RWPE1 (cell line): ENCODE measurements at regions not wholly inside any gene's neighbourhood (a gene's known extent, or its start where the extent isn't known, plus 50 kb on each side); places are given as distances from the start of the nearest gene placed in this dataset.
"Not testable (repeated sequence)": the region's sequence is repeated elsewhere in the genome, so short reads cannot be mapped to it uniquely, and the experiment has no call there.

Experiments
- CTCF ChIA-PET: fragments of 350-600 bp; sonication (Branson Sonifier 250); formaldehyde crosslinking; extraction: SDS; loops from one replicate; lab custom pipeline; 2021; lab: Yijun Ruan, JAX
- POLR2A ChIA-PET: fragments of 400-600 bp; formaldehyde crosslinking; extraction: SDS; loops from one replicate; lab custom pipeline; 2020; ENCODE audit warnings: antibody characterized with exemption; ENCODE audit not compliant: low non-redundant PET; lab: Yijun Ruan, JAX
- DNase-seq: peaks from one replicate; pipeline ENCODE4 v3.0.0; 2012; ENCODE audit warnings: low spot score
- H3K27ac ChIP-seq: fragments of 450-650 bp; 2 replicates; pipeline ENCODE4 v1.5.1; 2017
- TF ChIP-seq, protein P1 (sequence below): fragments of 450-650 bp; conservative IDR thresholded peaks from 2 replicates; pipeline ENCODE4 v1.5.1; 2017; ENCODE audit warnings: low read depth, mild to moderate bottlenecking

DNA sequence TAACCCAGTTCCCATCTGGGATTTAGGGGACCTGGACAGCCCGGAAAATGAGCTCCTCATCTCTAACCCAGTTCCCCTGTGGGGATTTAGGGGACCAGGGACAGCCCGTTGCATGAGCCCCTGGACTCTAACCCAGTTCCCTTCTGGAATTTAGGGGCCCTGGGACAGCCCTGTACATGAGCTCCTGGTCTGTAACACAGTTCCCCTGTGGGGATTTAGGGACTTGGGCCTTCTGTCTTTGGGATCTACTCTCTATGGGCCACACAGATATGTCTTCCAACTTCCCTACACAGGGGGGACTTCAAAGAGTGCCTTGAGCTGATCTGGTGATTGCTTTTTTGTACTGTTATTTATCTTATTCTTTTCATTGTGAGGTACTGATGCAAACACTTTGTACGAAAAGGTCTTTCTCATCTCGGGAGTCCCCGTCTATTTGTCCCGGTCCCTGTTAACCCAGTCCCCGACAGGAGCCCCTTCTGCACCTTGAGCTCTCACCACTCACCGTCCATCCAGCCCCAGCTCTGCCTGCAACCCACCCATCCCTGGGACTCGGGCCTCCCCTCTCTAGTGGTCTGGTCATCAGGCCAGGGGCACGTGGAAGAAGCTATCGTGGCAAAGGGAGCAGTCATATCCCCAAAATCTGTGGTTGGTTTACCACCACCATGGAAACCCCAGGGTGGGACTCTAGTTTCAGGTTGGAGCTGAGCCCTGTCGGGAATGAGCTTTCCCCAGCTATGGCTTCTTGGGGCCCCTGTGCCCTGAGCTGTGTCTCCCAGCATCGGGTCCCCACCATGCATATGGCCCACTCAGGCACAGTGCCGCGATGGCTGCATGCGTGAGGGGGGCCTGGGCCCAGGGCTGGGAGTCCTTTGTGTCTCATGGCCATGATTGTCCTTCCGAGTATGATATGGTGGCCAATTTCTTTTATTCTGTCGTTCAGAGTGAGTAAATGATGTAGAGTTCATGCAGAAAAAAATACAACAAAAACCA is 270.4 kb upstream of the PLCXD1 start:
- CTCF ChIA-PET, POLR2A ChIA-PET, H3K27ac ChIP-seq, DNase-seq: not testable (repeated sequence)

GRCh38 chrX:13821-14443 is 267.2 kb upstream of the PLCXD1 start:
- H3K27ac ChIP-seq, CTCF ChIA-PET, POLR2A ChIA-PET, DNase-seq: not testable (repeated sequence)

DNA sequence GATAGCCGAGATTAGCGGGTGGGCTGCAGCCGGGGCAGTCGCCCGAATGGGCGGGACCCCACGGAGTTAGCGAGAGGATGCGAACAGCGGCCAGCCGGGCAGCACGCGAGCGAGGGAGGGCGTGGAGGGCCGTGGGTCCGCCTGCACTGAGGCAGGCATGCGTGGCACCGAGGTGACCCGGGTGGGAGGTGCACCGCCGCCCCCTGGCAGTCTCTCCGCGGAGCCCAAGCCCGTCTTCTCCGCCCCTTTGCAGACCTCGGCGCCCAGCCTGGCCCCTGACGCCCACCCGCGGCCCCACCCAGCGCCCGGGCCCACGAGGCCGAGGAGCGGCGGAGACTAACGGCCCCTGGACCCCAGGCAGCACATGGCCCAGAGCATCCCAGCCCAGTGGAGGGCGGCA is 266.7 kb upstream of the PLCXD1 start:
- POLR2A ChIA-PET, DNase-seq, CTCF ChIA-PET, H3K27ac ChIP-seq: not testable (repeated sequence)

DNA sequence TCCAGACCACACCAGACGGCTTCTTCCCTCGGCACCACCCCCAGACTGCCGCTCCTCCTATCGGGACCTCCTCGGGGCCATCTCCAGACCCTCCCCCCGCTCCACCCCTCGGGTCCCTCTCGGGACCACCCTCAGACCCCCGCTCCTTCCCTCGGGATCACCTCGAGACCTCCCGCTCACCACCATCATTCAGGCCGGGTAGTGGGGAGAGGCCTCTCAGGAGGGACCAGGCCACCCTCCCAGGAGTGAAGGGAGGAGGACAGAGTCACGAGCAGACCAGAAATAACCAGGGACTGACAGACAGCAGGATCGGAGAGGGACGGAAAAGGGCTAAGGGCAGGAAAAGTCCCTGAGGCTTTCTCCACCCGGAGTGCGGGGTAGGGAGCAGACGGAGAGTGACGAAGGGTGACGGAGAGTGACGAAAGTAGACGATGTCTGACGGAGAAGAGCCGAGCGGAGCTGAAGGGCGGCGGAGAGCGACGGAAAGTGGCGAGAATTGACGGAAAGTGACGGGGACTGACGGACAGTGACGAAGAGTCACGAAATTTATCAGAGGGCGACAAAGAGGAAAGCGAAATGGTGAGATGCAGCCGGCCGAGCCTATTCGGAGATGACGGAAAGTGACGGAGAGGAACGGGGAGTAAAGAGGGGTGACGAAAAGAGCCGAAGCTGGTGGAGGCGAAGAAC is 262.3 kb upstream of the PLCXD1 start:
- CTCF ChIA-PET, POLR2A ChIA-PET, H3K27ac ChIP-seq, DNase-seq: not testable (repeated sequence)

DNA sequence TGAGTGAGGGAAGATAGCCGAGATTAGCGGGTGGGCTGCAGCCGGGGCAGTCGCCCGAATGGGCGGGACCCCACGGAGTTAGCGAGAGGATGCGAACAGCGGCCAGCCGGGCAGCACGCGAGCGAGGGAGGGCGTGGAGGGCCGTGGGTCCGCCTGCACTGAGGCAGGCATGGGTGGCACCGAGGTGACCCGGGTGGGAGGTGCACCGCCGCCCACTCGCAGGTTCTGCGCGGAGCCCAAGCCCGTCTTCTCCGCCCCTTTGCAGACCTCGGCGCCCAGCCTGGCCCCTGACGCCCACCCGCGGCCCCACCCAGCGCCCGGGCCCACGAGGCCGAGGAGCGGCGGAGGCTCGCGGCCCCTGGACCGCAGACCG is 261.7 kb upstream of the PLCXD1 start:
- H3K27ac ChIP-seq, result 0 out of 2 replicates have a peak overlapping the region, but pooled peaks have one; percentile 35
- DNase-seq, CTCF ChIA-PET, POLR2A ChIA-PET: not testable (repeated sequence)

DNA sequence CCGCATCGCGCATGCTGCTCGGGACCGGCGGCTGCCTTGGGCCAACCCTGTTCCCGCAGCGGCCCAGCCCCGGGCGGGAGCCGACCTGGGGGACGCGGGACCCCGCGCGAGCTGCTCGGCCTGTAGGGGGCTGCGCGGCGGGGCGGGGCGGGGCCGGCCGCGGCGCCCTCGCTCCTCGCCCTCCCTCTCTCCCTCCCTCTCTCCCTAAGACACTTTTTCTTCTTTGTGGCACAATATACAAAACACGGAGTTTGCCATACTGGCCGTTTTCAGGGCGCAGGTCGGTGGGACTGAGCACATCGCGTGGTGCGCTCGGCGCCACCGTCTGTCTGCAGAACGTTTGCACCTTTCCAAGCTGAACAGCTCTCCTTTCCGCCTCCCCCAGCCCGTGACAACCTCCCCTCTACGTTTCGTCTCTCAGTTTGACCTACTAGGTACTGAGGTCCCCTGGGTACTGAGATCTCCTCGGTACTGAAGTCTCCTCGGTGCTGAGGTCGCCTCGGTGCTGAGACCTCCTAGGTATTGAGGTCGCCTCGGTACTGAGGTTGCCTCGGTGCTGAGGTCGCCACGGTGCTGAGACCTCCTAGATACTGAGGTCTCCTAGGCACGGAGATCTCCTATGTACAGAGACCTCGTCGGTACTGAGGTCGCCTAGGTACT is 261.1 kb upstream of the PLCXD1 start:
- H3K27ac ChIP-seq, result 0 out of 2 replicates have a peak overlapping the region, but pooled peaks have one; percentile 35
- ChIA-PET POLR2A (no interaction called here), CTCF (no interaction called here)
- no peak for DNase-seq
- TF ChIP-seq, protein P1, sequence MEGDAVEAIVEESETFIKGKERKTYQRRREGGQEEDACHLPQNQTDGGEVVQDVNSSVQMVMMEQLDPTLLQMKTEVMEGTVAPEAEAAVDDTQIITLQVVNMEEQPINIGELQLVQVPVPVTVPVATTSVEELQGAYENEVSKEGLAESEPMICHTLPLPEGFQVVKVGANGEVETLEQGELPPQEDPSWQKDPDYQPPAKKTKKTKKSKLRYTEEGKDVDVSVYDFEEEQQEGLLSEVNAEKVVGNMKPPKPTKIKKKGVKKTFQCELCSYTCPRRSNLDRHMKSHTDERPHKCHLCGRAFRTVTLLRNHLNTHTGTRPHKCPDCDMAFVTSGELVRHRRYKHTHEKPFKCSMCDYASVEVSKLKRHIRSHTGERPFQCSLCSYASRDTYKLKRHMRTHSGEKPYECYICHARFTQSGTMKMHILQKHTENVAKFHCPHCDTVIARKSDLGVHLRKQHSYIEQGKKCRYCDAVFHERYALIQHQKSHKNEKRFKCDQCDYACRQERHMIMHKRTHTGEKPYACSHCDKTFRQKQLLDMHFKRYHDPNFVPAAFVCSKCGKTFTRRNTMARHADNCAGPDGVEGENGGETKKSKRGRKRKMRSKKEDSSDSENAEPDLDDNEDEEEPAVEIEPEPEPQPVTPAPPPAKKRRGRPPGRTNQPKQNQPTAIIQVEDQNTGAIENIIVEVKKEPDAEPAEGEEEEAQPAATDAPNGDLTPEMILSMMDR, result peak; percentile 13; the same call in 1 of the 2 replicates

DNA sequence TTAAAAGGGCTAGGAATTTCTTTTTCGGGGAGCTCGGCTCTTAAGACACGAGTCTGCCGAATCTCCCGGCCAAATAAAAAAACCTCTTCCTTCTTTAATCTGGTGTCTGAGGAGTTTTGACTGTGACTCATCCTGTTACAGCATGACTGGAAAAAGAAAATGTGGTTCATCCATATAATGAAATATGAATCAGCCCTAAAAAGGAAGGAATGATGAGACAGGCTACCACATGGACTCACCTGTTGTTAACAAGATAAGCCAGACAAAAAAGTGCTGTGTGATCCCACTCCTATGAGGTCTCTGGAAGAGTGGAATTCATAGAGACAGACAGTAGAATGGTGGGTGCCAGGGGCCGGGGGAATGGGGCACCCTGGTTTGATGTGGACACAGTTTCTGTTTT is 257.0 kb upstream of the PLCXD1 start:
- H3K27ac ChIP-seq, DNase-seq, CTCF ChIA-PET, POLR2A ChIA-PET: not testable (repeated sequence)
